ENCODE measurements at regions not wholly inside any gene's neighbourhood (a gene's known extent, or its start where the extent isn't known, plus 50 kb on each side); places are given as distances from the start of the nearest gene placed in this dataset.

GRCh38 chr16:59400830-59401229 is 666.7 kb upstream of the GOT2 start:
- no peak for TF ChIP-seq CTCF (IDR thresholded peaks at IDR 0.05)
- TF ChIP-seq POLR2A (IDR thresholded peaks at IDR 0.05), result no peak

Data from testis (tissue), 2 donors.